SIG-M5 treated with dmso at 0.1 percent for 504 hours (cell line): ENCODE measurements at regions not wholly inside any gene's neighbourhood (a gene's known extent, or its start where the extent isn't known, plus 50 kb on each side); places are given as distances from the start of the nearest gene placed in this dataset.

Source experiments
- DNase-seq: peaks from one replicate; lab custom pipeline; 2025; ENCODE audit not compliant: unreplicated experiment; lab: John Stamatoyannopoulos, UW

DNA sequence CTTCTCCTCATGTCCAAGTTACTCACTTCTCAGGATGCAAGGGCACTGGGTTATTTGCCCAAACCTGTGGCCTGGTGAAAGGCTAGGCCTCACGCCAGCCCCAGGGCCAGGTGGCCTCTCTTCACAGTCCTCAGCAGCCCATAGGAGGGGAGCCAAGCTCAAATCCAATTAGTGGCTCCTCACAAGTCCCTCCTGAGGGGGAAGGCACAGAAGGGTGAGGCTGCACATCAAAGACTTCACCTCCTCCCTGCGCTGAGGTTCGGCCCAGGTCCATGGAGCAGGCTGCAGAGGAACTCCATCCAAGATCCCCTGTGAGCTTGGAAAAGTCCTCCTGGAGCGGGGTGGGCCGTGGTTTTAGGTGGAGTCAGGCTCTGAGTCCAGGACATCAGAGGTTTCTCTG is 320.0 kb downstream of the FOXL1 start:
- DNase-seq, result no peak

DNA sequence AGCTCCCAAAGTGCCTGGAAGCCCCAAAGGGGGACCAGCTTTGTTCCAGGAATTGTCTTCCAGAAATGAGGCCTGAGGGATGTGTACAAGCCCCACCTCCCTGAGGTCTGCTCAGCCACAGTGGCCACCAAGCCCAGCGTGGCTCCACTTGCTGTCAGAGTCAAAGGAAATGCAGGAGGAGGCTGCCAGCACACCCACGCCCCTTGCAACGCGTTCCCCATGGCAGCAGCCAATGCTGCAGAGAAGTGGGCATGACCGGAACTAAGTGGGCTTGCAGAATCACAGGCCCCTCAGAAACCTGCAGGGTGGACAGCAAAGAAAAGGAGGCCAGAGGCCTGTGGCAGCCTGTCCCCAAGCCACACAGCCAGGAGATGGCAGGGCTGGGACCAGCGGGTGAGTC is 320.8 kb downstream of the FOXL1 start:
- DNase-seq, result no peak

DNA sequence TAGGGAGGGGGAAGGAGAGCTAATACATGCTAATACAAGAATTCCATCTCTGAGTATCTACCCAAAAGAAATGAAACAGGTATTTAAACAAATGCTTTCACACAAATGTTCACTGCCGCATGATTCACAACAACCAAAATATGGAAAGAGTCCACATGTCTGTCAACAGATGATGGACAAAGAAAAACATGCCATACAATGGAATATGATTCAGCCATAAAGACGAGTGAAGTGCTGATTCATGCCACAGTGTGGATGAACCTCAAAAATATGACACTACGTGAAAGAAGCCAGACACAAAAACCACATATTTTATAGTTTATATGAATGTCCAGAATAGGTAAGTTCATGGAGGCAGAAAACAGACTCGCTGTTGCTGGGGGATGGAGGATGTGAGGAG is 321.4 kb downstream of the FOXL1 start:
- DNase-seq, result no peak

DNA sequence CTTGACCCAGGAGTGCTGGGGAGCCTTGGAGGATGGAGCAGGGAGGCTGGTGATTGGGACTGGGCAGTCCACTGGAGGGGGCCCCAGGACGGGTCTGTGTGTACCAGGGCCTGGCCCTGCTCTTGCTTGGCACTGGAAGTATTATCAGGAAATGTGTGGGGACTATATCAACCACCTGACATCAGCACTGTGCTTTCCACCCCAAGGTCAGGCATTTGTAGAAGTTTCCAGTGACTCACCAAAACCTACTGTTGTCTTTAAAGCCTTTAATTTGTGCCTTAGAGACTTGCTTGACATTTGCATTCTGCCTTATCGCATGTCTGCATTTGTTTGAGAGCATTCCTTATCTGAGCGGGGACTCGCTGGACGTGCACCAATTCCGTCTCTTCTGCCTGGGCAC is 323.1 kb downstream of the FOXL1 start:
- peak; percentile 24 for DNase-seq

DNA sequence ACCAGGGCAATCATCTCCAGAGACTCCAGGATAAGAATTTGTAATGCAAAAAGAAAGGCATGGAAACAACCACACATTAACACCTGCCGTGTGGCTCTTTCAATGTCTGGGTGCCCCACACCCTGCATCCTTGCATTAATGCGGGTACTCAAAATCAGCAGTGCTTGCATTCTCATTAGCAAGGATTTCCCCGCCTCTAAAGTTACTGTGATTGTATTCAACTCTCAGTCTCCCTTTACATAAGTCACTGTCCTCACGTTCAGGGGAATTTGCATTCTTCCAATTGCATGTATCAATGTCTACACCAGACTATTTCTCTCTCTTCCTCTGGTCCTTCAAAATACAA is 324.3 kb downstream of the FOXL1 start:
- DNase-seq, result no peak

DNA sequence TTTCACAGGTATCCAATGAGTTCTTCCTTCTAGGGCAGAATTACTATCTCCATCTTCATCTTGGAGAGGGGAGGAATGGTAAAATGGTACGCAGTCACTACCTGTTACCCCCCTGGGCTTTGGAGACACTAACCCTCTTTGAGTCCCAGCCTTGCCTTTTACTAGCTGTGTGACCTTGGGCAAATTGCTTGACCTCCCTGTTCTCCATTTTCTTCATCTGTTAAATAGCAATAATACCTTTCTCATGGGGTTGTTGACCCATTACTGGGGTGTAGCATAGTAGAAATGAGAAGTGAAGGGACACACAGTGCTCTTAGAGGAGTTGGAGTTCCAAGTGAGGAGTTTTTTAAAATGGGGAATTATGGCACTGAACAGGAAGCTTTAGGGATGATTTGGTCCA is 324.7 kb downstream of the FOXL1 start:
- DNase-seq, result no peak

DNA sequence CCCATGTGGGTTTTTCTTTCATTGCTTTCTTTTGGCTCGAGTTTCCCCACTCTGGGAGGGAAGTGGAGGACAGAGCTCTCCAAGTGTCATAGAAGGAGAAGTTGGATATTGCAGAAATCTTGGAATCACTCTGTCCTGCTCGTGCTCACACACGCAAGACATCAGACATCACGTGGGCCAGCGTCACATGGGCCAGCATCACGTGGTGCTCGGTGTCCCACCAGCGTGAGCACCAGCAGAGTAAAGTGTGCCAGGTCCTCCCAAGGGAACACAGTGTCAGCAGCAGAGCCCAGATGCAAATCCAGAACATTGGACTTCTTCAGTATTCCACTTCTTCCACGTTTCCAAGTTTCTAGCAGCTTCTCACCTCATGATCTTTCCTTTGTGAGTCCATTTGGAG is 327.0 kb downstream of the FOXL1 start:
- no peak for DNase-seq

DNA sequence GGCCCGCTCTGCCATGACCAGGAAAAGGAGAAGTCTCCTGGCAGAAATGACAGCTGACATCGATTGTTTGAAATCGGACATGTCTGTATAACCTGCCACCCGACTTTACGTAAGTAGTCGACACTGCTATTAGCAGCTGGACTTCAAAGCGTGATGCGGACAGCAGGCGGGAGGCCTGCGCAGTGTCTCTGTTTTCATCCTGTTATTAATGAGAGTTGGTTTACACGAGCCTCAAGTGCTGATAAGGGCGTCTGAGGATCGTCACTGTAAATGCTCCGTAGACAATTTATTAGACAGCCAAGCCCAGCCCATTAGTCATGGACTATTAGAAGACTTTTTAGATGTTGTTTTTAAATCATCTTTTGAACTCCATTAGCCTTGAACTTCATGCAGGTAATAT is 328.3 kb downstream of the FOXL1 start:
- DNase-seq, result no peak

DNA sequence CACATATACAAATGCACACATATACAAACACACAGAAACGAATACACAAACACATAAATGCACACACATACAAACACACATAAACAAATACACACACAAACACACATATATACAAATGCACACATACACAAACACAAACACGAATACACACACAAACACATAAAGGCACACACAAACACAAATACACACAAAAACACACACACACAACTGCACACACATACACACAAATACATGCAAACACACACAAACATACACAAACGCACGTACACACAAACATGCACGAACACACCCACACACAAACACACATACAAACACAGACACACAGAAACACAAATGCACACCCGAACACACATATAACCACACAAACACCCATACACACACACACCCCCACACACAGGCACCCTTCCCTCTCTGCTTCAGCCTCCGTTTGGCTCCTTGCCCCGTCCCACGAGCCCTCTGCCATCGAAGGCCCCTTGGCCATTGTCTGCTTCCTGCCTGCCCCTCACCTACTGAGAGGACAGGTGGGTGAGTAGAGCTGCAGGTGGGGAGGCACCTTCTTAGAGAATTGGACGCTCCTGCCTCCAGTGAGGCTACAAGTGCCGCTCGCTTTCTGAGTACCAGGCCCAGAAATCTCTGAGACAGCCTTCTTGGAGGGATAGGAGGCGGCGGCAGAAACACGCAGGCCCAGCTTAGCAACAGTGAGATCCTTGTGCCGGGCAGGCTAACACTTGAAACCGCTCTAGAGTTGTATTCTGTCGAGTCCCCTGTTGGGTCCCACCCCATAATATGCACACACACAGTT is 331.2 kb downstream of the FOXL1 start:
- DNase-seq, result no peak

DNA sequence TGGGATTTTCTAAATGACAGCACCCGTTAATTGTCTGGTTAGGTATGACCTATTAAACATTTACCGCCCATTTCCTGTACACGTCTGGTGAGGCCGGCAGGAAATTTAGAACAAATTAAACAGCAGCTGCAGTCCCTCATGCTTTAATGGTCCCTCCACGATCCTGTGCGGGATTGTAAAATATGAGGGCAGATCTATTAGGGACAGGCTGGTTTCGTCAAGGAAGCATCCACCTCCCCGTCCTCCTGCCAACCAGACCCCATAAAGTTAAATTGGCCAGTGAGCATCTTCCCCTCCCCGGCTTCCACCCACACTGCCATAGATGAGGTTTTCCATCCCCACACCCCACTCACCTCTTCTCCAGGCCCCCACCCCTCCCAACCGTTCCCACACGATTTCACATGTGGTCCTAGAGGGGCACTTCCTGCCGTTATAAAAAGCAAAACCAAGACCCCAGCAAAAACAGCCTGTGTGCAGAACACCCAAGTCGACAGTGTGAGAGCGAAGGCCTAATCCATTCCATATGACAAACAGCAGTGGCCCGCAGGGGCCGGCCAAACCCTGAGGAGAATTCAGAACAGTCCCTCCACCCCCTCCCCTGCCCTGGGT is 331.9 kb downstream of the FOXL1 start:
- no peak for DNase-seq

DNA sequence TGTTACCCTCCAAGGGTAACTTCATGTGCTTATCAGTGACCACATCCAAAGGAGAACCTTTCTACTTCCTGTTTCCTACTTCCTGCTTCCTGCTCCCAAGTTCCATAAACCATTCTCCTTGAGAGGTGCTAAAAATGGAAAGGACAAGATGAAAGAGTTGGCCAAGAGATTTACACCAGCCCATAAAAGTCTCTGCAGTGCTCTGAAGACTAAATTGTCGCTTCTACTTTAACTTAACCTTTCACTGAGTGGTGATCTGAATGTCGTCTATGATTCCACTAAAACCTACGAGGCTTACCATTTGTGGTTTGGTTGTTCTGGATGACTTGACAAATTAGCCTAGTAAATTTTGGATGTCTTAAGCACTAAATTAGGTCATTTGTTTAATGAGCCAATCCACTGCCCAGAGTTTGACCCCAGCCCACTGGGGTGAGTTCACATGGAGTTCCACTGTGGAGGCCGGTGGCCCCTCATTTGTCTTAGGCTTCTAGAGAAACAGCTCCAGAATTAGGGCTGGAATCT is 333.1 kb downstream of the FOXL1 start:
- no peak for DNase-seq

DNA sequence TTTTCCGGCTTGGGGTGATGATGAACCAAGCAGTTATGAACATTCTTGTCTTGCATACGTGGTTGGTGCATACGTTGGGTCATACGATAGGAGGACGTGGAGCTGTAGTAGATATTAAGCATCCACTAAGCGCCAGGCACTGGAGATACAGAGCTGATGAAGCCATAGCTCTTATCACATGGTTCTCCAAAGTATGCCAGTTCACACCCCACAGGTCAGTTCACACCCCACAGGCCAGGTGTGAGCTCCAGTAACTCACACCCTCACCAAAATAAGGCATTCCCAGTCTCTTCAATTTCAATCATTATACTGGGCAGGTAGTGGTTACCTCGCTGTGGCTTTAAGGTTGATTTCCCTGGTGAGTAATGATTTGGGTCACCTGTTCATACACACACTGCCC is 335.5 kb downstream of the FOXL1 start:
- DNase-seq, result no peak

DNA sequence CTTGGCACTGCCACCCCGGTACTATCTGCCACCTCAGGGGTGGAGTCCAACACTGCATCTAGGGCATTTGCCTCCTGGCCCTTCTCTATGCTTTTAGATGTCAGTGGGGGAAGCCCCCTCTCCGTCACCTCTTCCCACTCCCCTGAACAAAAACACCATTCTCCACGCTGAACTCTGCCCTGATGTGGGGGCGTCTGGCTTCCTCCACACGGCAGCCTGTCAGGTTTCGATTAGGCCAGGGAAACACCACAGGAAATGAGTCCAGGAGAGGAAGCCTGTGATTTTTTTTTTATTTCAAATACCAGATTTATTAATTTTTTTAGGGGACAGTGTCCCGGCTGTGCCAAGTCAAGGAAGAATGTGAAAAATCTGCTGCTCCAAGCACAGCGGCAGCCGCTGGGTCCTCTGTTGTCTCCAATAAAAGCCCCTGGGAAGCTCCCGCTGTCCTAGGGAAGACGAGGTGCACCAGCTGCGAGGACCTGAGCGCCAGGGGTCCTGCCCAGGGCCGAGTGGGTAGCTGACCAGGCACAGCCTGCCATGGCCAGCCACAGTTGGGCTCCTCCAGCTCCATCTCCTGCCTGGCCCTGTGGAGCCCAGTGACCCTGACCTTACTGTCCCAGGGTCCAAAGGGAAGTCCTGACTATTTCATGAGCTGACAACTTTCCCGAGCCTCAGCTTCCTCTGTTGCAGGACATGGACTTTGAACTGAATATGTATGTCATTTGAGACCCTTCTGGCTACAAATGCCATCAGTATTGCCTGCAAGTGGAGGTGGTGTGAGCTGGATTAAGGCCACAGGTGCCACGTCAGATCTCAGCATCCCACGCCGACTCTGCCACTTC is 336.7 kb downstream of the FOXL1 start:
- no peak for DNase-seq

DNA sequence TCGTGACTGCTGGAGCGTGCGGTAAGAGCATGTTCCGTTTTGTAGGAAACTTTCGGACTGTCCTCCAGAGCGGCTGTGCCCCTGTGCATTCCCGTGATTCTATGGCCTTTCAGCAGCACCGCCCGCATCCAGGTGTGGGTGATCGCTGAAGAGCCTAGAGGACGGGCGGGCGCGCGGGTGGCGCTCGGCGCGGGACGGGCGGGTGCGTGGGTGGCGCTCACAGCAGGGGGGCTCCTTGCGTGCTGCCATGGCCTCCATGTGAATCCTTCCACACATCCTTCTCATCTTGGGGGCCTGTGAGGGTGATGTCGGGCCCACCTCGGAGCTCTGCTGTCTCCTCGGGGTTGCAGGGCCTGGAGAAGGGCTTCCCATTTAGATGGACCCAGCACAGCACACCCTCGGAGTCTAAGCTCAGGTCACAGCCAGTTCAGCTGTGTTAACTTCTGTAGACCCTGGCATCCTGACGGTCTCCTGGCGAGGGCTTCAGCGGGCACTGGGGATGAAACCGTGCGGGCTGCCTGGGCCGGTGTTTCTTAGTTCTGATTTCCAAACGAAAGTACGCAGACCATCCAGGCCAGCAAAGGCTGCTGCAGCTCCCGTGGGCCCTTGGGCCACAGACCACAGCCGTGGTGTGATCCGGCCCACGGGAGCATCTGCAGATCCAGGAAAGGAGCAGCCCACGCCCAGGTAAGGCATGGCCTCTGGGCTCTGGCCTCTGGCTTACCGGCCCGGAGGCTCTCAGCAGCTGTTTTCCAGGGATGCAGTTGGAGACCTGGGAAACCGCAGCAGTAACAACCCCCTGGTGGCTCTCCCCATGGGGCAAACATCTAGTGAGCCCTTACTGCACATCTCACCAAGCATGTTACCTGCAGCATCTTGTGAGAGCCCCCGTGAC is 339.4 kb downstream of the FOXL1 start:
- DNase-seq, result no peak

DNA sequence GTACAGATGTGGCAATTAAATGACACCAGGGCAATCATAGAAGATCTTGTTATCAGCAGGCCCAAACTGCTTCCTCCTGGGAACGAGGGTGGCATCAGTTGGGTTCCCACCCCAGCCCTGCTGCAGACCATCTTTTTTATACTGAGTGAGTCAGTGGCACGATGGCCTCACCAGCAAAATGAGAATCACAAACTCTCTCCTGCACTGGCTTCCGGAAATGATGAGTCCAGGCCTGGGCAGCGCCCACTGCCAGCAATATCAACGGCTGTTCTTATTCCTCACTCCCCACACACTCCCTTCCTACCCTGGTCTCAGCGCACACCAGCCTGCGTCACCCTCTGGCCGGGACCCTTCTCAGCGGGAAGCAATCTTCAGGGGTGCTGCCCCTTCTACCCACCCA is 340.3 kb downstream of the FOXL1 start:
- no peak for DNase-seq

DNA sequence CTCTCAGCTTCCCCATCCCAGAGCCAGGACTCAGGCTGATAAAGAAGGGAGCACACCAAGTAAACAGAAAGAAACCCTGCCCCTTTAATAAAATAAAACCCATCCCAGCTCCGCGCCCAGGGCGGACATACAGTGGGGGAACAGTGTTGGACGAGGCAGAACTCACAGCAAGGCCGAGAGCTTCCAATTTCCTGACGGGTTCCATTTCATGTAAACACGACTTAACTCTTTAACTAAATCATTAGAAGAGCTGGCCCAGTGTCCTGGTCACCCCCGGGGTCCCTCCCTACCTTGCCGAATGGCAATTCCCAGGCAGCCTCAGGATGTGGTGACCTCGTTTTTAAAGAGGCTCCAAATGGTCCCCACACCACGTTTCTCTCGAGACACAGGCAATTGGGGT is 340.7 kb downstream of the FOXL1 start:
- no peak for DNase-seq

DNA sequence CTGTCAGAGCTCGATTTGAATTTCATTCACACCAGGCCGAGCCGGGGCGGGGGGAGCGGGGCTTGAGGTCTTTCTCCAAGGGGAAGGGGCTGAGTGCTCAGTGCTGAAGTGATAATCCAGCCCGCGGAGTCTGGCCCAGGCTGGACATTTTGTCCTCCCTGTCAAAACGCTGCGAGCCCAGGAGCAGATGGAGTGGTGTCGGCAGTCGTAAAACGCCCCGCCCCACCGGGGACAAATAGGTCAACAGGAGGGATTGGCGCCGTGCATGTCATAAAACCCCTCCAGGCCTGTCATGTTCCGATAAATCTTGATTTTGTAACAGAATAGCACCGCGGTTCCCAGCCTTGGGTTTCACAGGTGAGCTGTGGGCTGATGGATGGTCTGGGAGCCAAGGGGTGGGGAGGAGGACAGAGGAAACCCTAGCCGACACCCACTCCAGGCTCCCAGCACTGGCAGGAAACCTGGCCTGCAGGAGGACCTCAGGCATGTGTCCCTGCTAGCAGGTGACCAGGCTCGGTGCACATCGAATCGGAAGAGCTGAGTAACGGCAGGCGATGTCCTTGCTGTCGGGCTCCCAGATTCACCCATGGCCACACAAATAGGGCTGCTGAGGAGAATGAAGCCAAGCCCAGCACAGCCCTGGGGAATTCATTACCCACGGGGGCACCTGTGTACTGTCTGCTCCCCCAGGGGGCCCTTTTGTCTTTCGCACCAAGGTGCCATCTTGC is 341.4 kb downstream of the FOXL1 start:
- no peak for DNase-seq

DNA sequence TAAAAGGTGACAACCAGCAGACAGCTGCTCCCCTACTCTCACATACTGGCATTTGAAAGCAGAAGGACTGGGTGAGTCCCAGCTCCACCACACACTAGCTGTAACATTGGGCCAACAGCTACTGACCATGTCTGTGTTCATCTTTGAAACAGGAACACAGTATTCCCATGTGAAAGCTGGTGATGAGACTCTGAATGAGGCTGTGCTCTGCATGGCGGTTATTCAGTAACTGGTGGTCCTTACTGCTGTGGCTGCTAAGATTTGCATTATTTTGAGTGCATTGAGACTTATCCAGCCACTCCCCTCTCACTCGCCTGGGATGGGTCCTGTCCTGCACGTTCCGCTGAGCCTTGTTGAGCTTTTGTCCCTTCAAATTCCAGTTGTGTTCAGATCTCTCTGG is 342.9 kb downstream of the FOXL1 start:
- no peak for DNase-seq

DNA sequence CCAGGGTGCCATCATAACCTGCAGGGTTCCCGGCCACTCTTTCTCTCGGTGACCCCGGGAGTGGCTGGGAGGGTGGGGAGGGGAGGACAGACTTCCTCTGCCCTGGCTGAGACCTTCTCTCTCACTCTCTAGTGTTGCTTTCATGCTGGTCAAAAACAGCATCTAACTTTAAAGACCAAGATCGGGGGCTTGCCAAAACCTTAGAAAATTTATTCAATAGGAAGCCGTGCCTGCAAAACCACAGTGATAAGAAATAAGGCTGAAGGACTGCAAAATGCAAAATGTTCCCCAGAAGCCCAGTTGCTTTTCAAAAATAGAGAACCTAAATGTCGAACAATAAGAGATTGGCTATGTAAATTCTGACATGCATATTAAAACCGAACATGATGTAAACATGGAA is 344.0 kb downstream of the FOXL1 start:
- no peak for DNase-seq

DNA sequence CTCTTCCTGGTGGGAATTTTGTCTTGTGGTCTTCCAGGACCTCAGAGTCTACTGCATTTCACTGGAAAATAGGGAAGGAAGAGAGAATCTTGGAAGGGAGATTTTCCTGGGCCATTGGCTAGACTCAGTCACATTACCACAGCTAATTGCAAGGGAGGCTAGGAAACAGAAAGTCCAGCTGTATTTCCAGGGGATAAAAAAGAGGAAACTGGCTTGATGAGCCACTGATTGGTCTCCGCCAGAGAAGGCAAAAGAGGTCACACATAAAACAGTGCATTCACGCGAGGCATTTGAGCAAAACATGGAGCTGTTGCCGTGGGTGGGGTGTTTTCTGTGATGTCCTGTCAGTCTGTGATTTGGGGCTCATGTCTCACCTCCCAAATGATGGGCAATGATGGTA is 345.3 kb downstream of the FOXL1 start:
- DNase-seq, result no peak
